ENCODE measurements at regions not wholly inside any gene's neighbourhood (a gene's known extent, or its start where the extent isn't known, plus 50 kb on each side); places are given as distances from the start of the nearest gene placed in this dataset.

- Histone ChIP-seq H3K9me2 (no peaks in the 10 kb centered on the region), H3F3A (replicated peaks; ENCODE audit: insufficient read depth) (no peaks in the 10 kb centered on the region), H3K79me2 (ENCODE audit: insufficient read depth) (no peaks in the 10 kb centered on the region), H4K20me1 (ENCODE audit: insufficient read depth) (no peaks in the 10 kb centered on the region), H3K4me1 (ENCODE audit: control insufficient read depth in 1 of 2, insufficient read depth in 2 of 2, low read depth in 1 of 2, low read length in 1 of 2) (no peaks in the 10 kb centered on the region; a peak in 1 of 4 replicates), H3K9me3 (no peaks in the 10 kb centered on the region), H3K9ac (no peak overlapping the region), H3K27me3 (ENCODE audit: insufficient read depth) (peaks cover 25% of the 10 kb centered on the region), H3K4me2 (no peak overlapping the region), H3K36me3 (replicated peaks in 1 of 2; ENCODE audit: control insufficient read depth in 1 of 2, insufficient read depth in 2 of 2, low read length in 1 of 2) (no peaks in the 10 kb centered on the region), H3K4me3 (ENCODE audit: low read depth in 2 of 2, low read length in 1 of 2) (no peak overlapping the region), H2AFZ (ENCODE audit: low read depth) (no peak overlapping the region), H3K27ac (ENCODE audit: low read depth in 2 of 2, low read length in 1 of 2) (no peak overlapping the region)
- TF ChIP-seq NFIC (IDR thresholded peaks at IDR 0.05; ENCODE audit: borderline replicate concordance), result no peak
- TF ChIP-seq RCOR1 (IDR thresholded peaks at IDR 0.05; ENCODE audit: low read length), result no peak
- TF ChIP-seq, protein P1, sequence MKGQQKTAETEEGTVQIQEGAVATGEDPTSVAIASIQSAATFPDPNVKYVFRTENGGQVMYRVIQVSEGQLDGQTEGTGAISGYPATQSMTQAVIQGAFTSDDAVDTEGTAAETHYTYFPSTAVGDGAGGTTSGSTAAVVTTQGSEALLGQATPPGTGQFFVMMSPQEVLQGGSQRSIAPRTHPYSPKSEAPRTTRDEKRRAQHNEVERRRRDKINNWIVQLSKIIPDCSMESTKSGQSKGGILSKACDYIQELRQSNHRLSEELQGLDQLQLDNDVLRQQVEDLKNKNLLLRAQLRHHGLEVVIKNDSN (IDR thresholded peaks at IDR 0.05; ENCODE audit: borderline replicate concordance, low read depth), result no peak
- TF ChIP-seq MXI1 (IDR thresholded peaks at IDR 0.05; ENCODE audit: low read depth, low read length), result no peak
- no peak for TF ChIP-seq YY1 (IDR thresholded peaks at IDR 0.05; ENCODE audit: low read depth)
- DNase-seq, result no peak
- POLR2A ChIA-PET, result no interaction called here
- WGBS (ENCODE audit: low lambda C conversion rate), result 15% methylated on average over 29 of the region's 31 CpGs
- CTCF ChIA-PET, result no interaction called here
These were observed 193.5 kb downstream of the TEX29 start for GRCh38 chr13:111513766-111514609.

DNA sequence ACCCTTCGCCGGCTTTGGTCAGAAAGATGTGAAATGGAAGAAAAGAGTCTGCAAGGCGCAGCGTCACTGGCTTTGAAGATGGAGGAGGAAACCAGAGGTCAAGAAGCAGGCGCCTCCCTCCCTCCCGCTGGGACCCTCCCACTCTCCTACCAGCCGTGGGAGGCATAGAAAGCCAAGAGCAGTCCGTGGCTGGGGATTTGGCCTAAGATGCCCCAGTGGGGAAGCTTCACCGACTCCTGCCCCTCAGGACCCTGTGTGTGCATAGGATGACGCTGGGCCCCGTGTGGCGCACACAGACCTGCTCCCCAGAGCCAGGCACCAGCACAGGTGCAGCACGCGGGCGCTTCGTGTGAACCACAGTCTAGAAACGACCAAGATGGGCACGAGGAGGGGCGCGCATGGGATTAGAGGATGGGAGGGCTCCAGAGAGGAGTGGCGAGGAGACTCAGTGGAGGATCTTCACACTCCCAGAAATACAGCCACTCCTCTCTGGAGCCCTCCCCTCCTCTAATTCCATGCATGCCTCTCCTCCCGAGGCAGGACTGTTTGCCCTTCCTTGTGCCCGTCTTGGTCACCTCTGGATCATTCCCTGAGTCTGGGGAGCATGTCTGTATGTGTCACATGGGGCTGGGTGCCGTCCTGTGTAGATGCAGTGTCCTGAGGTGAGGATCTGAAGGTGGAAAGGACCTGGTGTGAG lies 194.3 kb downstream of the TEX29 start:
- Histone ChIP-seq H3K79me2 (ENCODE audit: insufficient read depth) (no peaks in the 10 kb centered on the region), H3F3A (replicated peaks; ENCODE audit: insufficient read depth) (no peaks in the 10 kb centered on the region), H2AFZ (ENCODE audit: low read depth) (no peak overlapping the region), H3K9me2 (no peaks in the 10 kb centered on the region), H3K36me3 (replicated peaks in 1 of 2; ENCODE audit: control insufficient read depth in 1 of 2, insufficient read depth in 2 of 2, low read length in 1 of 2) (no peaks in the 10 kb centered on the region), H3K9ac (no peak overlapping the region), H3K27me3 (ENCODE audit: insufficient read depth) (peaks cover 25% of the 10 kb centered on the region), H3K4me3 (ENCODE audit: low read depth in 2 of 2, low read length in 1 of 2) (no peak overlapping the region), H3K27ac (ENCODE audit: low read depth in 2 of 2, low read length in 1 of 2) (no peak overlapping the region), H3K4me2 (no peak overlapping the region), H4K20me1 (ENCODE audit: insufficient read depth) (no peaks in the 10 kb centered on the region), H3K4me1 (ENCODE audit: control insufficient read depth in 1 of 2, insufficient read depth in 2 of 2, low read depth in 1 of 2, low read length in 1 of 2) (no peaks in the 10 kb centered on the region; a peak in 1 of 4 replicates), H3K9me3 (no peaks in the 10 kb centered on the region)
- DNase-seq, result no peak
- POLR2A ChIA-PET, result no interaction called here
- WGBS (ENCODE audit: low lambda C conversion rate), result 13% methylated on average over 10 of the region's 24 CpGs
- TF ChIP-seq EZH2phosphoT487 (IDR thresholded peaks at IDR 0.05; ENCODE audit: borderline replicate concordance, low read depth) (no peak), EP300 (IDR thresholded peaks at IDR 0.05; ENCODE audit: borderline replicate concordance in 1 of 2, low read depth in 1 of 2, low read length in 1 of 2) (no peak), USF2 (IDR thresholded peaks at IDR 0.05; ENCODE audit: borderline replicate concordance, low read depth, low read length) (no peak), FOSL2 (IDR thresholded peaks at IDR 0.05; ENCODE audit: borderline replicate concordance, low read depth) (no peak), ZBTB33 (IDR thresholded peaks at IDR 0.05; ENCODE audit: borderline replicate concordance, low read depth) (no peak)
- TF ChIP-seq, protein P2, sequence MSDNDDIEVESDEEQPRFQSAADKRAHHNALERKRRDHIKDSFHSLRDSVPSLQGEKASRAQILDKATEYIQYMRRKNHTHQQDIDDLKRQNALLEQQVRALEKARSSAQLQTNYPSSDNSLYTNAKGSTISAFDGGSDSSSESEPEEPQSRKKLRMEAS (IDR thresholded peaks at IDR 0.05; ENCODE audit: low read depth), result no peak
- TF ChIP-seq, protein P1 (IDR thresholded peaks at IDR 0.05; ENCODE audit: borderline replicate concordance, low read depth), result no peak
- CTCF ChIA-PET, result no interaction called here

Data from SK-N-SH (cell line).